Thyroid gland (tissue), 4 donors: ENCODE measurements at regions not wholly inside any gene's neighbourhood (a gene's known extent, or its start where the extent isn't known, plus 50 kb on each side); places are given as distances from the start of the nearest gene placed in this dataset.

ENCODE experiments used
- DNase-seq, 2 donors: peaks; one replicate each; pipeline ENCODE4 v3.0.0-alpha.2; 2019
- H3K27ac ChIP-seq, 3 donors: fragments of 200-600 bp; sonication (generic); 1 replicate in 2 of 3; 2 replicates in 1 of 3; pipeline ENCODE4 v1.5.1; 2016 to 2019; ENCODE audit warnings: mild to moderate bottlenecking in 1 of 3, moderate library complexity in 1 of 3
- H3K27me3 ChIP-seq: fragments of 200-600 bp; sonication (generic); one replicate; pipeline ENCODE4 v1.5.1; 2019
- H3K36me3 ChIP-seq, 2 donors: fragments of 200-600 bp; sonication (generic); one replicate each; pipeline ENCODE4 v1.5.1; 2016 to 2019
- H3K4me1 ChIP-seq, 2 donors: fragments of 200-600 bp; sonication (generic); one replicate each; pipeline ENCODE4 v1.5.1; 2017 to 2019
- H3K4me3 ChIP-seq, 3 donors: fragments of 200-600 bp; sonication (generic); replicated peaks in 1 of 3; 1 replicate in 2 of 3; 2 replicates in 1 of 3; pipeline ENCODE4 v1.5.1; 2016; ENCODE audit warnings: mild to moderate bottlenecking in 1 of 3
- H3K9me3 ChIP-seq: fragments of 200-600 bp; sonication (generic); one replicate; pipeline ENCODE4 v1.5.1; 2017
- CTCF ChIP-seq, 6 experiments: fragments of 200-600 bp in 3 of 6; fragments of 450-650 bp in 3 of 6; sonication (generic) in 3 of 6; IDR thresholded peaks; one replicate each; pipeline ENCODE4 v1.5.1; 2016 to 2019; ENCODE audit warnings: antibody characterized with exemption in 6 of 6, mild to moderate bottlenecking in 2 of 6, inconsistent platforms in 1 of 6, moderate library complexity in 1 of 6
- POLR2A ChIP-seq, 2 donors: fragments of 450-650 bp; IDR thresholded peaks; one replicate each; pipeline ENCODE4 v1.6.1; 2017; ENCODE audit warnings: antibody characterized with exemption in 2 of 2, mild to moderate bottlenecking in 2 of 2, moderate library complexity in 1 of 2
- WGBS, 2 donors: methylation state at CpG; one replicate each; pipeline ENCODE4 v1.1.5; 2017; 5-methylcytosine and 5-hydroxymethylcytosine counted together
- intact Hi-C: fragments of 100-400 bp; cut with DNase I; formaldehyde crosslinking; loops from one replicate; pipeline ENCODE4 v1.15.1; 2023

DNA sequence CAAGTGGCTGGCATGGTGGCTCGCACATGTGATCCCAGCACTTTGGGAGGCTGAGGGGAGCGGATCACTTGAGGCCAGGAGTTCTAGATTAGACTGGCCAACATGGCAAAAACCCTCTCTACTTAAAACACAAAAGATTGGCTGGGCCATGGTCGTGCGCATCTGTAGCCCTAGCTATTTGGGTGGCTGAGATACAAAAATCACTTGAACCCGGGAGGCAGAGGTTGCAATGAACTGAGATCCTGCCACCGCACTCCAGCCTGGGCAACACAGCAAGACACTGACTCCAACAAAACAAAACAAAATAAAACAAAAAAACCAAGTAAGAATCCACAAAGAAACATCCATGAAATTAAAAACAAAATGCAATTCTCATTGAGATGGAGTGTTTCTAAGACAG lies 630.6 kb downstream of the UQCRFS1 start:
- DNase-seq = no peak
- TF ChIP-seq CTCF (IDR thresholded peaks at IDR 0.05) (no peak), POLR2A (IDR thresholded peaks at IDR 0.05) (no peak)
- Histone ChIP-seq H3K9me3 (no peaks in the 10 kb centered on the region), H3K36me3 (no peaks in the 10 kb centered on the region), H3K4me3 (no peak overlapping the region), H3K27ac (no peak overlapping the region), H3K4me1 (no peaks in the 10 kb centered on the region), H3K27me3 (no peaks in the 10 kb centered on the region)
- WGBS, 2 donors = 91 to 93% methylated on average over 6 of the region's 6 CpGs
- intact Hi-C loops = no loop called here

- no peaks in the 10 kb centered on the region for H3K9me3 ChIP-seq
- WGBS, 2 donors = 56 to 61% methylated on average over 4 of the region's 4 CpGs
- intact Hi-C loops = no loop called here
- no peak for DNase-seq
- no peak overlapping the region for H3K27ac ChIP-seq
- H3K36me3 ChIP-seq = no peaks in the 10 kb centered on the region
- no peak for TF ChIP-seq CTCF (IDR thresholded peaks at IDR 0.05)
- no peak for TF ChIP-seq POLR2A (IDR thresholded peaks at IDR 0.05)
- H3K4me3 ChIP-seq = no peak overlapping the region
- H3K4me1 ChIP-seq = no peaks in the 10 kb centered on the region
- H3K27me3 ChIP-seq = no peaks in the 10 kb centered on the region
These were observed 631.5 kb downstream of the UQCRFS1 start for GRCh38 chr19:28581468-28581770.

DNA sequence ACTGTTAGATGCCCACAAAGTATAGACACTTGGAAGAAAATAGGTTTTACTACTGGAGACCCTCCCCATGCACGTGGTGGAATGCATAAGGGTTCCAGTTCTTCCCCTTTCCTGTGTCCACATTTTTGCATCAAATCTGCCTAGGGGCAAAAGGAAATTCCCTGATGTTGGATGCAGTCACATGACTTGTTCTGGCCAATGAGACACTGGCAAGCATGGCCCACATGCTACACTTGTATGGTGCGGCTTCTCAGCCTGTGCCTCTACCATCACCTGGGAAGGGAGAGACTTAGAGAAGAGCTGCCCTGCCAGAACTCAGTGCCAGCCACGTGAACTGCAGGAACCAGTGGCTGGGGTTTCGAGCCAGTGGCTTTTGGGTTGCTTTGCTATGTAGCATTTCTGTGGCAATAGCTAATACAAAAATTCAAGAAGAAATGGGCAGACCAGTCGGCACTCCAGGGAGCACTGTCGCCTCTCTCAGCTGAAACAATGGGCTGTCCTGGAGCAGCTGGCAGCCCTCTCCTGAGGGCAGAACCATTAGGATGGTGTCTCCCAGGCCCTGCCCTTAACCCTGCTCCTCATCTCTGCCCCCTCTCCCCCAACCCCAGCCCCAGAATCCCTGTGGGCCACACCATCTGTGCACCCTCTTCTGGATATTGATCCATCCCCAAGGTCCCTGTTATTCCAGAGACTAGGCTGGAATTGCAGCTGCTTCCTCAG lies 634.0 kb downstream of the UQCRFS1 start:
- intact Hi-C loops = no loop called here
- H3K27me3 ChIP-seq = no peaks in the 10 kb centered on the region
- no peak overlapping the region for H3K27ac ChIP-seq
- H3K36me3 ChIP-seq = no peaks in the 10 kb centered on the region
- no peak overlapping the region for H3K4me3 ChIP-seq
- H3K4me1 ChIP-seq = no peaks in the 10 kb centered on the region
- no peaks in the 10 kb centered on the region for H3K9me3 ChIP-seq
- WGBS, 2 donors = 76 to 84% methylated on average over 5 to 6 of the region's 6 CpGs
- no peak for DNase-seq
- TF ChIP-seq POLR2A (IDR thresholded peaks at IDR 0.05) (no peak), CTCF (IDR thresholded peaks at IDR 0.05) (no peak)

DNA sequence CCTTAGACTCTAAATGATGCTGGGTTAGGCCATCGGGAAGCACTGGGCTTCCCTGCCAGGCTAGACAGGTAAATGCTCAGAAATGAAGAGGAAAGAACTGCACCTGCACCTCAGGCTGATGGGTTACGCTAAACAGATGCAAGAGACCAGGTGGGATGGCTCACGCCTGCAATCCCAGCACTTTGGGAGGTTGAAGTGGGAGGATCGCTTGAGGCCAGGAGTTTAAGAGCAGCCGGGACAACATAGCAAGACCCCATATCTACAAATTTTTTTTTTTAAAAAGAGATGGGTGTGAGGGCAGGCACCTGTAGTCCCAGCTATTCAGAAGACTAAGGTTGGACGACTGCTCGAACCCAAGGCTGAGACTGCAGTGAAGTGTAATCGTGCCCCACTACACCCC lies 634.7 kb downstream of the UQCRFS1 start:
- TF ChIP-seq POLR2A (IDR thresholded peaks at IDR 0.05) = no peak
- 89 to 93% methylated on average over 8 of the region's 8 CpGs for WGBS, 2 donors

GRCh38 chr19:28577666-28578065 lies 635.3 kb downstream of the UQCRFS1 start:
- no peaks in the 10 kb centered on the region for H3K27me3 ChIP-seq
- TF ChIP-seq CTCF (IDR thresholded peaks at IDR 0.05) (no peak), POLR2A (IDR thresholded peaks at IDR 0.05) (no peak)
- no peaks in the 10 kb centered on the region for H3K4me1 ChIP-seq
- no peak overlapping the region for H3K4me3 ChIP-seq
- no peaks in the 10 kb centered on the region for H3K36me3 ChIP-seq
- intact Hi-C loops = no loop called here
- 76 to 81% methylated on average over 6 of the region's 6 CpGs for WGBS, 2 donors
- H3K9me3 ChIP-seq = no peaks in the 10 kb centered on the region
- H3K27ac ChIP-seq = no peak overlapping the region
- DNase-seq = no peak

More for the DNA sequence above, 634.7 kb downstream of the UQCRFS1 start:
- no peak overlapping the region for H3K4me3 ChIP-seq
- intact Hi-C loops = no loop called here
- no peaks in the 10 kb centered on the region for H3K27me3 ChIP-seq
- no peaks in the 10 kb centered on the region for H3K36me3 ChIP-seq
- H3K9me3 ChIP-seq = no peaks in the 10 kb centered on the region
- no peak overlapping the region for H3K27ac ChIP-seq
- no peaks in the 10 kb centered on the region for H3K4me1 ChIP-seq
- DNase-seq = no peak
